GM06990 (cell line): ENCODE measurements at regions not wholly inside any gene's neighbourhood (a gene's known extent, or its start where the extent isn't known, plus 50 kb on each side); places are given as distances from the start of the nearest gene placed in this dataset.

Experiments used
- DNase-seq: peaks from one replicate; pipeline ENCODE4 v3.0.0-alpha.2; 2011; ENCODE audit not compliant: insufficient read length; ENCODE audit errors: extremely low read depth
- H3K27me3 ChIP-seq: replicated peaks from 2 replicates; pipeline ENCODE4 v1.6.0; 2011; ENCODE audit warnings: low read length; ENCODE audit not compliant: control insufficient read depth, insufficient read depth
- H3K36me3 ChIP-seq: 2 replicates; pipeline ENCODE4 v1.5.1; 2011; ENCODE audit warnings: low read length; ENCODE audit not compliant: control insufficient read depth, insufficient read depth
- H3K4me3 ChIP-seq: replicated peaks from 2 replicates; pipeline ENCODE4 v1.5.1; 2011; ENCODE audit warnings: low read depth, mild to moderate bottlenecking, control low read depth, low read length
- TF ChIP-seq, protein P1 (sequence below): IDR thresholded peaks from 2 replicates; pipeline ENCODE4 v1.5.1; 2011; ENCODE audit warnings: low read length, control low read depth, mild to moderate bottlenecking, inconsistent platforms; ENCODE audit not compliant: insufficient read depth, poor library complexity, severe bottlenecking

DNA sequence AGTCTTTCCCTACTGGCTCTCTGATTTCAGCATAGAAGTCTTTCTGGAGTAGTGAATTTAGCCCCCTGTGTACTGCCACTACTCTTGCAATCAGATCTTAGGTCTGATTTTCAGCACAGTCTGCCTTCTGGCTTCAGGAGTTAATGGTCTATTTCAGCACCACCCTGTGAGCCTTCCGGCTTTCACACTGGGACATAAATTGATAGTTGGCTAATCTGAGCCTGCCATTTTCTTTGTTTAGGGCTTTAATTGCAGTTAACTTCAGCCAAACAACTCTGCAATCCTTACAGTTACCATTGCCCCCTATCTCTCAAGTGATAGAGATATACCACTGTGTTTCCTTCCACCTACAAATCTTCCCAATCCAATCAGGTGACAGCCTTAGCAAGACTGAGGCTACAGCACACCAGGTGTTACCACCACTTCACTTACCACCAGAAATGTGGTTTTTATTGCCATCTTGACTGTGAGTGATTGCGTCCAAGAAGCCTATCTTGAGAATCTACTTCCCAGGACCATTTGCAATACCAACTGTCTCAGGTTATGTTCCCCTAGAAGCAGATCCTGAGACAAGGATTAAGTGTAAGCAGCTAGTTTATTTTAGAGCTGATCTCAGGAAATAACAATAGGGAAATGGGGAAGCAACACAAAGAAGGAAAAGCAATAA, 51.9 kb upstream of the NEK6 start:
- Histone ChIP-seq H3K4me3 (no peak overlapping the region), H3K27me3 (no peaks in the 10 kb centered on the region), H3K36me3 (no peaks in the 10 kb centered on the region)
- DNase-seq, result no peak
- TF ChIP-seq, protein P1, sequence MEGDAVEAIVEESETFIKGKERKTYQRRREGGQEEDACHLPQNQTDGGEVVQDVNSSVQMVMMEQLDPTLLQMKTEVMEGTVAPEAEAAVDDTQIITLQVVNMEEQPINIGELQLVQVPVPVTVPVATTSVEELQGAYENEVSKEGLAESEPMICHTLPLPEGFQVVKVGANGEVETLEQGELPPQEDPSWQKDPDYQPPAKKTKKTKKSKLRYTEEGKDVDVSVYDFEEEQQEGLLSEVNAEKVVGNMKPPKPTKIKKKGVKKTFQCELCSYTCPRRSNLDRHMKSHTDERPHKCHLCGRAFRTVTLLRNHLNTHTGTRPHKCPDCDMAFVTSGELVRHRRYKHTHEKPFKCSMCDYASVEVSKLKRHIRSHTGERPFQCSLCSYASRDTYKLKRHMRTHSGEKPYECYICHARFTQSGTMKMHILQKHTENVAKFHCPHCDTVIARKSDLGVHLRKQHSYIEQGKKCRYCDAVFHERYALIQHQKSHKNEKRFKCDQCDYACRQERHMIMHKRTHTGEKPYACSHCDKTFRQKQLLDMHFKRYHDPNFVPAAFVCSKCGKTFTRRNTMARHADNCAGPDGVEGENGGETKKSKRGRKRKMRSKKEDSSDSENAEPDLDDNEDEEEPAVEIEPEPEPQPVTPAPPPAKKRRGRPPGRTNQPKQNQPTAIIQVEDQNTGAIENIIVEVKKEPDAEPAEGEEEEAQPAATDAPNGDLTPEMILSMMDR, result no peak

DNA sequence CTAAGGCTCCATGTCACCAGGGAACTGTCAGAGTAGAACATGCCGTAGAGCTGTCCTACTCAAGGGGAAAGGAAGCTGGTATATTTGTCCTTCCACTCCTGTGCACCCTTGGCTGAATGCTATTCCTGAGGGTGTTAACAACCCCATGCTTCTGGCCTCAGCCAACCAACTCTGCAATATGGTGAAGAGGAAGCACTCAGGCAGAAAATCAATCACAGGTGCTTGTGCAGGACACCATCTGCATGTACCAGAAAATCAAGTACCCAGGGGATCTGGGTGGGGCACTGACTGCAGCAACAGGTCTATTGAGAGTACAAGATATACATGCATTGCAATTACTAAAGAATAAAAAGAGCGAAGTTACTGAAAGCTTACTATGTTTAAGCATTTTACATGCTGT, 51.4 kb upstream of the NEK6 start:
- Histone ChIP-seq H3K27me3 (no peaks in the 10 kb centered on the region), H3K4me3 (no peak overlapping the region), H3K36me3 (no peaks in the 10 kb centered on the region)
- no peak for DNase-seq
- TF ChIP-seq, protein P1, result no peak
